ENCODE measurements at regions not wholly inside any gene's neighbourhood (a gene's known extent, or its start where the extent isn't known, plus 50 kb on each side); places are given as distances from the start of the nearest gene placed in this dataset.

GRCh38 chr21:19870682-19871081 lies 1127.5 kb upstream of the NCAM2 start:
- no peak for ATAC-seq

- ATAC-seq: no peak
Measured at GRCh38 chr21:19874521-19874920, 1123.7 kb upstream of the NCAM2 start.

- no peak for ATAC-seq
Measured at GRCh38 chr21:19878133-19878532, 1120.1 kb upstream of the NCAM2 start.

- ATAC-seq: no peak
Measured at GRCh38 chr21:19899645-19900044, 1098.6 kb upstream of the NCAM2 start.

GRCh38 chr21:19900149-19900548 lies 1098.1 kb upstream of the NCAM2 start:
- ATAC-seq: no peak

- ATAC-seq: no peak
Measured at GRCh38 chr21:19908390-19908789, 1089.8 kb upstream of the NCAM2 start.

GRCh38 chr21:19914028-19914427 lies 1084.2 kb upstream of the NCAM2 start:
- no peak for ATAC-seq

GRCh38 chr21:19921211-19921610 lies 1077.0 kb upstream of the NCAM2 start:
- no peak for ATAC-seq

- ATAC-seq: no peak
Measured at GRCh38 chr21:19922122-19922521, 1076.1 kb upstream of the NCAM2 start.

- no peak for ATAC-seq
Measured at GRCh38 chr21:19935467-19935866, 1062.7 kb upstream of the NCAM2 start.

GRCh38 chr21:19937619-19938018 lies 1060.6 kb upstream of the NCAM2 start:
- ATAC-seq: no peak

GRCh38 chr21:19941626-19942025 lies 1056.6 kb upstream of the NCAM2 start:
- no peak for ATAC-seq

GRCh38 chr21:19950347-19950746 lies 1047.9 kb upstream of the NCAM2 start:
- no peak for ATAC-seq

GRCh38 chr21:19969156-19969555 lies 1029.1 kb upstream of the NCAM2 start:
- no peak for ATAC-seq

GRCh38 chr21:19981938-19982337 lies 1016.3 kb upstream of the NCAM2 start:
- no peak for ATAC-seq

- no peak for ATAC-seq
Measured at GRCh38 chr21:19986396-19986795, 1011.8 kb upstream of the NCAM2 start.

- no peak for ATAC-seq
Measured at GRCh38 chr21:19987671-19988070, 1010.5 kb upstream of the NCAM2 start.

GRCh38 chr21:19992540-19992939 lies 1005.7 kb upstream of the NCAM2 start:
- ATAC-seq: no peak

GRCh38 chr21:19993268-19993667 lies 1004.9 kb upstream of the NCAM2 start:
- ATAC-seq: no peak

GRCh38 chr21:19995253-19995652 lies 1003.0 kb upstream of the NCAM2 start:
- ATAC-seq: no peak

- no peak for ATAC-seq
Measured at GRCh38 chr21:19998453-19998852, 999.8 kb upstream of the NCAM2 start.

- ATAC-seq: no peak
Measured at GRCh38 chr21:19999369-20000272, 998.6 kb upstream of the NCAM2 start.

- ATAC-seq: no peak
Measured at GRCh38 chr21:20004367-20004766, 993.8 kb upstream of the NCAM2 start.

GRCh38 chr21:20010691-20011200 lies 987.5 kb upstream of the NCAM2 start:
- ATAC-seq: no peak

All from esophagus mucosa (tissue), 1 donor.